ENCODE measurements at regions not wholly inside any gene's neighbourhood (a gene's known extent, or its start where the extent isn't known, plus 50 kb on each side); places are given as distances from the start of the nearest gene placed in this dataset.
"Not testable (repeated sequence)": the region's sequence is repeated elsewhere in the genome, so short reads cannot be mapped to it uniquely, and the experiment has no call there.

DNA sequence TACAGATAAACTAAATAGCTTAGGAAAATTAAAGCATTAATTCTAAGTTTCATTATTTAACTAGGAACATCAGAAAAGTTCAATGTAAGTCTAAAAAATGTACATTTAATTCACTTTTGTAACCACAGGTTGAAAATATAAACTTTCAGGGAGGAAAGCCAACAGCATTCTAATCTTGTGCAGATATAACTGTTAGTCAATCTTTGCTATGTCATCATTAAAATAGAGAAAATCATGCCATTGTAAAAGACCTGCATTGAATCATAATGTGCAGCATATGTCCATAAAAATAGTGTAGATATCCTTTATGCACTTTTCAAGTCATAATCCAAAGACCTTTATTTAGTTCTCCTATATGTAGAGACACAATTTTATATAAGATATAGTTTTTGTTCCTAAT is 207.3 kb downstream of the ALG10B start:
- TF ChIP-seq ZNF747 (tag by site-specific recombination; IDR thresholded peaks at IDR 0.05): no peak
- TF ChIP-seq YY2 (tag by site-specific recombination; IDR thresholded peaks at IDR 0.05): no peak
- no peaks in the 10 kb centered on the region for H3K9me3 ChIP-seq (ENCODE audit: control insufficient read depth, insufficient read depth, low read depth, low read length)
- no peak overlapping the region for H3K27ac ChIP-seq (ENCODE audit: extremely low read depth, low read depth, low read length)
- H3K4me3 ChIP-seq (ENCODE audit: low read depth, low read length): no peak overlapping the region
- CTCF ChIA-PET: no interaction called here
- POLR2A ChIA-PET: no interaction called here
- no peaks in the 10 kb centered on the region for H3K36me3 ChIP-seq (ENCODE audit: control insufficient read depth in 2 of 2, insufficient read depth in 1 of 2, low read length in 2 of 2)
- no peaks in the 10 kb centered on the region for H3K4me1 ChIP-seq (ENCODE audit: control insufficient read depth, insufficient read depth, low read length)

GRCh38 chr12:38527631-38528030 is 211.1 kb downstream of the ALG10B start:
- TF ChIP-seq ZNF175 (tag by site-specific recombination; IDR thresholded peaks at IDR 0.05): no peak
- TF ChIP-seq, protein P1, sequence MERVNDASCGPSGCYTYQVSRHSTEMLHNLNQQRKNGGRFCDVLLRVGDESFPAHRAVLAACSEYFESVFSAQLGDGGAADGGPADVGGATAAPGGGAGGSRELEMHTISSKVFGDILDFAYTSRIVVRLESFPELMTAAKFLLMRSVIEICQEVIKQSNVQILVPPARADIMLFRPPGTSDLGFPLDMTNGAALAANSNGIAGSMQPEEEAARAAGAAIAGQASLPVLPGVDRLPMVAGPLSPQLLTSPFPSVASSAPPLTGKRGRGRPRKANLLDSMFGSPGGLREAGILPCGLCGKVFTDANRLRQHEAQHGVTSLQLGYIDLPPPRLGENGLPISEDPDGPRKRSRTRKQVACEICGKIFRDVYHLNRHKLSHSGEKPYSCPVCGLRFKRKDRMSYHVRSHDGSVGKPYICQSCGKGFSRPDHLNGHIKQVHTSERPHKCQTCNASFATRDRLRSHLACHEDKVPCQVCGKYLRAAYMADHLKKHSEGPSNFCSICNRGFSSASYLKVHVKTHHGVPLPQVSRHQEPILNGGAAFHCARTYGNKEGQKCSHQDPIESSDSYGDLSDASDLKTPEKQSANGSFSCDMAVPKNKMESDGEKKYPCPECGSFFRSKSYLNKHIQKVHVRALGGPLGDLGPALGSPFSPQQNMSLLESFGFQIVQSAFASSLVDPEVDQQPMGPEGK (tag by site-specific recombination; IDR thresholded peaks at IDR 0.05): no peak
- TF ChIP-seq TSHZ1 (tag by site-specific recombination; IDR thresholded peaks at IDR 0.05; ENCODE audit: borderline replicate concordance): no peak
- TF ChIP-seq ZNF558 (tag by site-specific recombination; IDR thresholded peaks at IDR 0.05): no peak
- no peak for TF ChIP-seq ZNF423 (tag by site-specific recombination; IDR thresholded peaks at IDR 0.05)
- TF ChIP-seq ZNF10 (tag by site-specific recombination; IDR thresholded peaks at IDR 0.05): no peak
- H3K4me1 ChIP-seq (ENCODE audit: control insufficient read depth, insufficient read depth, low read length): no peaks in the 10 kb centered on the region
- ChIA-PET CTCF (interaction anchor here (0.5 kb wide), 1 partner anchor 17 kb away, joined by 3 read pairs; no protein-coding TSS in a partner anchor), POLR2A (no interaction called here)
- H3K9me3 ChIP-seq (ENCODE audit: control insufficient read depth, insufficient read depth, low read depth, low read length): no peaks in the 10 kb centered on the region
- H3K27ac ChIP-seq (ENCODE audit: extremely low read depth, low read depth, low read length): no peak overlapping the region
- no peaks in the 10 kb centered on the region for H3K36me3 ChIP-seq (ENCODE audit: control insufficient read depth in 2 of 2, insufficient read depth in 1 of 2, low read length in 2 of 2)
- no peak overlapping the region for H3K4me3 ChIP-seq (ENCODE audit: low read depth, low read length)

DNA sequence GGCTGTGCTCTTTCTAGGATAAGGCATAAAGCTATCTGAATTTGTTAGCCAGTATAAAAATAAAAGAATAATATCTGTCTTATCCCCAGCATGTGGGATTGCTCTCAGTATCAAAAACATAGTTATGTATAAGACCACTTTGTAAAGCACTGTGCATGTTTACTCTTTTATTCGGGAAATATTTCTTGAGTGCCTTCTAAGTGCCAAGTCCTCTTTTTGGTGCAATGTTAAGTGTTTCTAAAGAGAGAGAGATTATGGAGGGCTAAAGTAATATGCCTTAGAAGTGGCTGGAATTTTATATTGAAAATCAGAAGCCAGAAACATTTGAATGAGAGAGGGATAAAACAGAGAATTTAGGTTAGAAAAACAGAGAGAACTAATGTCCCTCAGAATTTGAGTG is 212.0 kb downstream of the ALG10B start:
- Histone ChIP-seq H3K9me3 (ENCODE audit: control insufficient read depth, insufficient read depth, low read depth, low read length) (no peaks in the 10 kb centered on the region), H3K4me3 (ENCODE audit: low read depth, low read length) (no peak overlapping the region), H3K36me3 (ENCODE audit: control insufficient read depth in 2 of 2, insufficient read depth in 1 of 2, low read length in 2 of 2) (no peaks in the 10 kb centered on the region), H3K27ac (ENCODE audit: extremely low read depth, low read depth, low read length) (no peak overlapping the region), H3K4me1 (ENCODE audit: control insufficient read depth, insufficient read depth, low read length) (no peaks in the 10 kb centered on the region)
- ChIA-PET POLR2A (no interaction called here), CTCF (no interaction called here)
- TF ChIP-seq, protein P2, sequence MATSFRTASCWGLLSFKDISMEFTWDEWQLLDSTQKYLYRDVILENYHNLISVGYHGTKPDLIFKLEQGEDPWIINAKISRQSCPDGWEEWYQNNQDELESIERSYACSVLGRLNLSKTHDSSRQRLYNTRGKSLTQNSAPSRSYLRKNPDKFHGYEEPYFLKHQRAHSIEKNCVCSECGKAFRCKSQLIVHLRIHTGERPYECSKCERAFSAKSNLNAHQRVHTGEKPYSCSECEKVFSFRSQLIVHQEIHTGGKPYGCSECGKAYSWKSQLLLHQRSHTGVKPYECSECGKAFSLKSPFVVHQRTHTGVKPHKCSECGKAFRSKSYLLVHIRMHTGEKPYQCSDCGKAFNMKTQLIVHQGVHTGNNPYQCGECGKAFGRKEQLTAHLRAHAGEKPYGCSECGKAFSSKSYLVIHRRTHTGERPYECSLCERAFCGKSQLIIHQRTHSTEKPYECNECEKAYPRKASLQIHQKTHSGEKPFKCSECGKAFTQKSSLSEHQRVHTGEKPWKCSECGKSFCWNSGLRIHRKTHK (tag by site-specific recombination; IDR thresholded peaks at IDR 0.05): no peak
- TF ChIP-seq ZNF664 (tag by site-specific recombination; IDR thresholded peaks at IDR 0.05) (no peak), ZFP41 (tag by site-specific recombination; IDR thresholded peaks at IDR 0.05; ENCODE audit: borderline replicate concordance) (no peak), ZNF626 (tag by site-specific recombination; IDR thresholded peaks at IDR 0.05) (no peak)

GRCh38 chr12:38529281-38529680 is 212.7 kb downstream of the ALG10B start:
- H3K27ac ChIP-seq (ENCODE audit: extremely low read depth, low read depth, low read length); H3K9me3 ChIP-seq (ENCODE audit: control insufficient read depth, insufficient read depth, low read depth, low read length); CTCF ChIA-PET; POLR2A ChIA-PET; H3K36me3 ChIP-seq (ENCODE audit: control insufficient read depth in 2 of 2, insufficient read depth in 1 of 2, low read length in 2 of 2); H3K4me3 ChIP-seq (ENCODE audit: low read depth, low read length); H3K4me1 ChIP-seq (ENCODE audit: control insufficient read depth, insufficient read depth, low read length): not testable (repeated sequence)
